NCI-H1105 (cell line): ENCODE measurements at regions not wholly inside any gene's neighbourhood (a gene's known extent, or its start where the extent isn't known, plus 50 kb on each side); places are given as distances from the start of the nearest gene placed in this dataset.
A peak's percentile ranks its signal among the peaks of the same experiment; 100 is the strongest.

Experiments used
- DNase-seq: peaks from one replicate; lab custom pipeline; 2025; lab: John Stamatoyannopoulos, UW

DNA sequence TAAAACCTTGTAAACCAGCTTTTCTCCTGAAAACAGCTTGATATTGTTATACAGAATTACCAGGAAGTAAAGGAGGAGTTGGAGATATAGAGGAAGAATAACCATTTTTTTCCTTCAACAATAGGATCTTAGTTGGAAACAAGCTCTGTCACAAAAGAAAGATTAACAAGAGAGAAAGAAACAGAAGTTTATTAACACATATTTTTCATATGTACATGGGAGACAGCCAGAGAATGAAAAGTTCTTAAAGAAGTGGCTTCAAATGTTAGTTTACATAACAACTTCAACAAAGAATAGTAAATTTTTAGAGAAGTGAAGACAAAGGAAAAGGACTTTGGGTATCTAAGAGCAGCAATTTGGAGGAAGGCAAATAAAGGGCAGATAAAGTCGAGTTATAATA lies 94.9 kb upstream of the ANKRD50 start:
- DNase-seq, result no peak

DNA sequence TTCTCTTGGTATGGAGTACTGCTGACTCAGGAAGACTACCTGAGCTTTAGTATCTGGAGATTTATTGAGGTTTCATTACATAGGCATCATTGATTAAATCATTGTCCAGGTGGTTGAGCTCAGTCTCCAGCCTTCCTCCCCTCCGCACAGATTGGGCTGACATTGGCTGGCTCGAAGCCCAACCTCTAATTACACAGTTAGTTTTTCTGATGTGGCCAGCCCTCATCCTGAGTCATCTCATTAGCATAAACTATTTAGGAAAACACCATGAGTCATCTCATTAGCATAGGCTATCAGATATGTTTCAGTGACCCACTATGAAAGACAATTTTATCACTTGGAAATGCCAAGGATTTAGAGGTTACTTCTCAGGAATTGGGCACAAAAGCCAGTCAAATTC lies 93.9 kb upstream of the ANKRD50 start:
- DNase-seq, result no peak

DNA sequence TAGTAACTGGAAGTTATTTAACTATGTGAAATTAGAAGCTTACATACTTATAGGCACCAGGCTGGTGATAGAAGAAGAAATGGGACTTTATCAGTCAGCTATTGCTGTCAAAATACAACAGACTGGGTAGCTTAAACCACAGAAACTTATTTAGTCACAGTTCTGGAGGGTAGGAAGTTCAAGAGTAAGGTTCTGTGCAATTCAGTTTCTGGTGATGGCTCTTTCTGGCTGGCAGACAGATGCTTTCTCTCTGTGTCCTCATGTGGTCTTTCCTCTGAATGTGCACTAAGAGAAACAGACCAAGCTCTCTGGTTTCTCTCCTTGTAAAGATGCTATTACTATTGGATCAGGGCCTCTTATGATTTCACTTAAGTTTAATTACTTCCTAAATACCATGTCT lies 92.1 kb upstream of the ANKRD50 start:
- DNase-seq, result no peak

DNA sequence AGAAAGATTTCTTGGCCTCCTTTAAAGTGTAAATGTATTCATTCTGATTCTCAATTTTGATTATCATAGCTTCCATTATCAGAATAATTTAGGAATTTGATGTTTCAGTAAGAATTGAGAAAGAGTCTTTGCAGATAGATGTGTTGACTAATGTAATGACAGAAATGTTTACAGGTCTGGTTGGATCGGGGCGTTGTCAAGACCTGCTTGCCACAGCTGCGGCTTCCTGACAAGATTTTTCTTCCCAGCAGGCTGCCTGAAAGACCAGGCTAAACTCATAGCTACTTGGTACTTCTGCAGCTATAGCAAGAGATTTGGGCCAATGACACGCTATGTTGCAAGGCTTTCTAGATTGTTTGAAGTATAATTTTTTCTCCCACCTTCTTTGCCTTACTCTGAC lies 91.5 kb upstream of the ANKRD50 start:
- DNase-seq, result no peak

DNA sequence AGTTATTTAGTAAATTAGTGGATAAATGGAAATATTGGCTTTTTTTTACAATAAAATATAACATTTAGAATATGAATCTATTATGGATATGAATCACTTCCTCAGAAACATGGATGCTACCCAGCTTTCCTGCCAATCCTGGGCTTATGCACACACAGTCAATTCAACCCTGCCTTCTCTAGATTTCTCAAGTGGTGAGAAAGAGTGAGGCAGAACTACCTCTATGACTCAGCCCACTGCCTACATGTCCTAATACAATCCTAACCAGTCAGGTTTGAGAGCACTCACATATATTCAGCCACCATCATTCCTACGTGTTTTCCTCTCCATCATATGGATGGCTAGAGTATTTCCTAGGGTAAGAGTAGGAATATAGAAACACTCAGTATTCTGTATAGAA lies 91.1 kb upstream of the ANKRD50 start:
- no peak for DNase-seq

DNA sequence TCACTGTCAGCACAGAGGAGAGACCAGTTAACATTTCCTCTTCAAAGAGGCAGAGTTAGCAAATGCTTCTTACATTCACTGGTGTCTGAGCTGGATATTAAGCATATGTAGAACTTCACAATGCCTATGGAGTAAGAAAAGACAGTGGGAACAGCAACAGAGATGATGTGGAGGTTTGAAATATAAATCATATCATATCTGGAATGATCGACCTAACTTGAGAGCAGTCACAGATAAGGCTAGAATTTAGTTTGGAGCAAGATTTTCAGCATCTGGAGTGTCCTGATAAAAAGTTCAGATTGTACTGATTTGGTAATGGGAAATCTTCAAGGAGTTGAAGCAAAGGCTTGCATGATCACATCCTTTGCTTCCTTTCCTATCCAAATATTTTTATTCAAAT lies 90.5 kb upstream of the ANKRD50 start:
- no peak for DNase-seq

DNA sequence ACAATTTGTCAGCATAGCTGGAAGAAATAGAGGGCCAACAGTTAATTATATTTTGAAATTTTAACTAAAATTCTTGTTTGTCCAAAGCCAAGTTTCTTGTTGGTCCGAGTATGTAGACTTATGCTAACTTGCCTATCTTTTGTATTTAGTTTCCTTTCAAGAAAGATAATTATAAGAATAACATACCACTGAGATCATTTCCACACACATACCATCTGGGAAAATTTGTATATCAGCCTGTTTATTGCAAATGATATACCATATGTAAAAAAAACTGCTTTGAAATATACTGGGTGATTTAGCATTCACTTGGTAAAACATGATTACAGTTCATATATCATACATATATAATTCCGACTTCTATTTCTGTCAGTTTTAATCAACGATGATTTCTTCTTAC lies 84.7 kb upstream of the ANKRD50 start:
- no peak for DNase-seq

DNA sequence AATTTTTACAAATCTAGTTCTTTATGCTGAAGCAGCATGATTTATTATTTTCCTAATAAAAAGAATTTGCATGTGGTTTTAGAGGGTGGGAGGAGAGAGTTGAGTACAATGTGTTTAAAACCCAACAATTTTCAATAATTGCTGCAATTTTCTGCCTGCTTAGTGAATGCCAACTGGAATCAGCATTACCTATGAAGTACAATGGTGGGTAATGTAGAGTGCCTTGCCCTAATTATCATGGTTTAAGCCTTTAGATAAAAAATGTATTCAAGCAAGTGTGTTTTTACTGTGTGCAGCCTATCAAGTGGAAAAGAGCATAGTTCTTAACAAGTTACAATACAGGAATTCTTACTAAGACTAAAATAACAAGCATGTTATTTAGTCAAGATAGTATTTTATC lies 77.9 kb upstream of the ANKRD50 start:
- peak; percentile 35 for DNase-seq

DNA sequence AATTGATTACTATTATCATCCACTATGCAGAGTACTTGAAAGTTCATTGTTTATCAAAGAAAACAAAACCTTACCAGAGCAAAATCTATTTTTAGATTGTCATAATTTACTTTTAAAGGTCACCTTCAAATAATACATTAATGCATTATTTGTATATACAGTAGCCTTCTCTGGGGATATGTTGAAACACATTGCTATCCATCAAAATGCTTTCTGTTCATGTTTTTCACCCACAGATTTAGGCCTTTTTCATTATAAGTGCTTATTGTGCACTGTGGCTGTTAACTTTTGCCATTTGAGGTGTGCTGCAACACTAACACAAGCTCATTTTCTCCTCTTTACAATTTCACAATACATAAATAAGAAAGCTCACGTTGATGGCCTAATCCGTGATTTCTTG lies 74.1 kb upstream of the ANKRD50 start:
- DNase-seq, result no peak

DNA sequence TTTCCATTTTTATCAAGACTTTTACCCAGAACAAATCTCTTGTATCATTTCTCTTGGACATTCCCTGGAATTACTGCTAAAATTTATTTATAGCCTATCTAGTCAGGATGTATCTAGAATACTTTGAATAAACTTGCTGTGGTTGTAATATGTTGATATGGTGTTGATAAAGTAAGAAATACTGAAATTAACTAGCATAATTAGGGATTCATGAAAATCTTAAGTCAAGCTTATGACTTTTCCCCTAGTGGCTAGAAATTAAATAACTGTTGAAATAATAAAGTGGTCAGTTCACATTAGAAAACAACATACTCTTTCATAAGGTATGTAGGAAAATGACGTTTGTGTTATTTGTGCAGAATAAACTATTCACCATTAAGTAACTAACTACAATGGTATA lies 73.1 kb upstream of the ANKRD50 start:
- no peak for DNase-seq

DNA sequence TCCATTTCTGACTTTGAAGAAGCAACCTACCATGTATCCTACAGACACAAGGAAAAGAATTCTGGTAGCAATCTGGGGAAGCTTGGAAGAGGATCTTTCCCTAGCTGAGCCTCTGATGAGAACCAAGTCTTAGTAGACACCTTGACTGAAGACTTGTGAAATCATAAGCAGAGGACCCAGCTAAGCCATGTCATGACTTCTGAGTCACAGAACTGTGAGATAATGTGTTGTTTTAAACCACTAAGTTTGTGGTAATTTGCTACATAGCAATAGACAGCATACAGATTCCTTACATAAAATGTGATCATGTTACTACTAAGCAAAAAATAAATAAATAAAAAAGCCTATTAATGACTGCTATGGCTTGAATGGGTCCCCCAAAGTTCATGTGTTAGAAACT lies 71.3 kb upstream of the ANKRD50 start:
- DNase-seq, result no peak

DNA sequence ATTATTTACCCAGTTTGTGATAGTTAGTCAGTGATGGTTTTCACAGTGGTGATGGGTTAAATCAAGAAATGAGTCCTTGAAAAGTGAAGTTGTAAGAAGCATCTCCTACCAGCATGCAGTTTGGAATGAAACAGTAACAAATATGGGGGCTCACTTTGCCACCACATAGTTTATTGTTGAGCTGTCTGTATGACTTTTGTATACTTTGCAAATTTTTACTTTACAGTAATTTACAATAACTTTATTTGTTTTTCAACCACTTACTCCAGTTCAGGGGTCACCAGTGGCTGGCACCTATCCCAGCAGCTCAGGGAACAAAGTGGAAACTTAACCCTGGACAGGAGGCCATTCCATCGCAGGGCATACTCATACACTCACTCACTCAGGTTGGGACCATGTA lies 64.5 kb upstream of the ANKRD50 start:
- DNase-seq, result no peak

DNA sequence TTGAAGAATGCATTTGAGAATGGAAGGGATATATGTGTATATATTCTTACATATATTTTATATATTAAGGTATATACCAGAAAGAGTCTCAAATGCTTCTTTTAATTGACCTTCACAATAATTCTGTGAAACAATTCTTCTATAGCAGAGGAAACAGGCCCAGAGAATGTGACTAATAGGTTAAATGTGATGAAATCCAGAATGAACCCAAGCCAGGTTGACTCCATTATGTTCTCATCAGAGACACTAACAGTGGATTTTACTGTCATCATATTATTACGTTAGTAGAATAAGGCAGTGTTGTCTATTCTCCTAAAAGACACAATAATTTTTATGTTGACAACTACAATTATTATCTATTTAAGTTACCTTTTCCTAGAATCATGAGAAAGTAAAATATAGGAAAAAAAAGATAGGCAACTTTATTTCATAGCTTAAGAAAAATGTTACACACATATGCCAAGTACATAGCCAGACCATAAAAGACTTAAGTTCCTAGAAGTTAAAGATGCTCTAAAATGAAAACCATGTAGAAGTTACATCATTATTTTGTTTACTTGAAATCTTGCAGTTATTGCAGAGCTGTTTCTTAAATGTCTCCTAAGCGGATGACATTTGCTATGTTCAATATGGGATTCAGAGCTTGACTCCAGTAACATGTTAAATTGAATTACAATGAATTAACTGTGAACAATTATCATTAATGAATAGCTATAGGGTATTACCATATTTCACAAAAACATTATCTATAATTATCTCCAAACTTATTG lies 56.2 kb upstream of the ANKRD50 start:
- no peak for DNase-seq

DNA sequence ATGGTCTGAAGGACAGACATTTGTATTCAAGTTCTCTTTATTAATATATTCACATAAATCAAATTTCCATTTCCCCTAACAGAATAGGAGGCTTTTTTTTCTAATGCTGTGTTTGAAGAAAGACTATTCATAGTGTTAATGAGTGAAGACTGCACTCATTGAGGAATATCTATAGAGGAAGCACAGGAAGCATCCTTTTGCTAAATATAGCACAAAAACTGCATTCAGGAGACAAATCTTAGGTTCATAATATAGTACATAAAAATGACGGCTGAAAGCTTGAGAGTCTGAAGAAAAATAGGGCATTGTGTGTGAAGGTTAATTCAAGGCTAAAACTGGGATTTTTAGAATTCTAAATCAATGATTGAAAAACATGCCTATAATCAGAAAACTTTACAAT lies 50.4 kb upstream of the ANKRD50 start:
- no peak for DNase-seq
